ENCODE measurements at regions not wholly inside any gene's neighbourhood (a gene's known extent, or its start where the extent isn't known, plus 50 kb on each side); places are given as distances from the start of the nearest gene placed in this dataset.
A peak's percentile ranks its signal among the peaks of the same experiment; 100 is the strongest.

- WGBS (ENCODE audit: low lambda C conversion rate) = 91% methylated on average over 8 of the region's 8 CpGs
- no peak overlapping the region for H3K27ac ChIP-seq (ENCODE audit: low read depth in 2 of 2, low read length in 1 of 2)
- CTCF ChIA-PET = no interaction called here
These were observed 103.2 kb upstream of the SPATA31D4 start for GRCh38 chr9:81824802-81825730.

GRCh38 chr9:81825846-81826516 lies 102.2 kb upstream of the SPATA31D4 start:
- no peak for DNase-seq
- CTCF ChIA-PET = no interaction called here

More at GRCh38 chr9:81824802-81825730, 103.2 kb upstream of the SPATA31D4 start:
- Histone ChIP-seq H3K9me2 (no peaks in the 10 kb centered on the region), H3F3A (replicated peaks; ENCODE audit: insufficient read depth) (no peaks in the 10 kb centered on the region), H3K9me3 (no peaks in the 10 kb centered on the region), H3K79me2 (ENCODE audit: insufficient read depth) (no peaks in the 10 kb centered on the region), H3K4me3 (ENCODE audit: low read depth in 2 of 2, low read length in 1 of 2) (no peak overlapping the region), H2AFZ (ENCODE audit: low read depth) (no peak overlapping the region), H3K4me2 (no peak overlapping the region), H3K36me3 (replicated peaks in 1 of 2; ENCODE audit: control insufficient read depth in 1 of 2, insufficient read depth in 2 of 2, low read length in 1 of 2) (no peaks in the 10 kb centered on the region), H4K20me1 (ENCODE audit: insufficient read depth) (no peaks in the 10 kb centered on the region), H3K4me1 (ENCODE audit: control insufficient read depth in 1 of 2, insufficient read depth in 2 of 2, low read depth in 1 of 2, low read length in 1 of 2) (peaks cover 0 to 4% of the 10 kb centered on the region in 2 experiments; a peak in 1 of 4 replicates), H3K9ac (no peak overlapping the region), H3K27me3 (ENCODE audit: insufficient read depth) (no peaks in the 10 kb centered on the region)
- peak; percentile 25; the same call in 1 of the 2 replicates for TF ChIP-seq PBX3 (IDR thresholded peaks at IDR 0.05)
- no peak for TF ChIP-seq NFIC (IDR thresholded peaks at IDR 0.05; ENCODE audit: borderline replicate concordance)
- TF ChIP-seq YY1 (IDR thresholded peaks at IDR 0.05; ENCODE audit: low read depth) = no peak
- TF ChIP-seq RCOR1 (IDR thresholded peaks at IDR 0.05; ENCODE audit: low read length) = no peak
- TF ChIP-seq SMC3 (IDR thresholded peaks at IDR 0.05; ENCODE audit: low read depth, low read length) = no peak
- no peak for DNase-seq
- POLR2A ChIA-PET = no interaction called here

More at GRCh38 chr9:81825846-81826516, 102.2 kb upstream of the SPATA31D4 start:
- no peak overlapping the region for H3K4me2 ChIP-seq
- H3K9ac ChIP-seq = no peak overlapping the region
- no peaks in the 10 kb centered on the region for H3K79me2 ChIP-seq (ENCODE audit: insufficient read depth)
- H3K36me3 ChIP-seq (replicated peaks in 1 of 2; ENCODE audit: control insufficient read depth in 1 of 2, insufficient read depth in 2 of 2, low read length in 1 of 2) = no peaks in the 10 kb centered on the region
- no peaks in the 10 kb centered on the region for H3K9me3 ChIP-seq
- no peaks in the 10 kb centered on the region for H3K27me3 ChIP-seq (ENCODE audit: insufficient read depth)
- no peak overlapping the region for H3K4me3 ChIP-seq (ENCODE audit: low read depth in 2 of 2, low read length in 1 of 2)
- no peak overlapping the region for H2AFZ ChIP-seq (ENCODE audit: low read depth)
- TF ChIP-seq USF1 (IDR thresholded peaks at IDR 0.05; ENCODE audit: borderline replicate concordance, low read depth) (no peak), EP300 (IDR thresholded peaks at IDR 0.05; ENCODE audit: borderline replicate concordance in 1 of 2, low read depth in 1 of 2, low read length in 1 of 2) (no peak), RFX5 (IDR thresholded peaks at IDR 0.05; ENCODE audit: low read length) (no peak), FOSL2 (IDR thresholded peaks at IDR 0.05; ENCODE audit: borderline replicate concordance, low read depth) (no peak), RAD21 (IDR thresholded peaks at IDR 0.05; ENCODE audit: low read length) (no peak), RXRA (IDR thresholded peaks at IDR 0.05; ENCODE audit: borderline replicate concordance, low read depth) (no peak), FOXJ3 (CRISPR knock-in tag; IDR thresholded peaks at IDR 0.05) (no peak), NFIC (IDR thresholded peaks at IDR 0.05; ENCODE audit: borderline replicate concordance) (no peak), TAF1 (IDR thresholded peaks at IDR 0.05; ENCODE audit: borderline replicate concordance, low read depth, low read length) (no peak), TCF12 (IDR thresholded peaks at IDR 0.05) (no peak), CHD2 (IDR thresholded peaks at IDR 0.05; ENCODE audit: low read length, partially characterized antibody) (no peak), MXI1 (IDR thresholded peaks at IDR 0.05; ENCODE audit: low read depth, low read length) (no peak), USF2 (IDR thresholded peaks at IDR 0.05; ENCODE audit: borderline replicate concordance, low read depth, low read length) (no peak), SIN3A (IDR thresholded peaks at IDR 0.05; ENCODE audit: borderline replicate concordance, low read depth, low read length) (no peak), POLR2AphosphoS5 (IDR thresholded peaks at IDR 0.05; ENCODE audit: low read depth, low read length) (no peak), YY1 (IDR thresholded peaks at IDR 0.05; ENCODE audit: low read depth) (no peak), TEAD4 (IDR thresholded peaks at IDR 0.05; ENCODE audit: borderline replicate concordance, insufficient read depth) (no peak)
- WGBS (ENCODE audit: low lambda C conversion rate) = 84% methylated on average over 3 of the region's 3 CpGs
- H4K20me1 ChIP-seq (ENCODE audit: insufficient read depth) = no peaks in the 10 kb centered on the region
- no peaks in the 10 kb centered on the region; a peak in 1 of 4 replicates for H3K4me1 ChIP-seq (ENCODE audit: control insufficient read depth in 1 of 2, insufficient read depth in 2 of 2, low read depth in 1 of 2, low read length in 1 of 2)
- H3F3A ChIP-seq (replicated peaks; ENCODE audit: insufficient read depth) = no peaks in the 10 kb centered on the region
- H3K27ac ChIP-seq (ENCODE audit: low read depth in 2 of 2, low read length in 1 of 2) = no peak overlapping the region
- no peaks in the 10 kb centered on the region for H3K9me2 ChIP-seq
- POLR2A ChIA-PET = no interaction called here
